ENCODE measurements at regions not wholly inside any gene's neighbourhood (a gene's known extent, or its start where the extent isn't known, plus 50 kb on each side); places are given as distances from the start of the nearest gene placed in this dataset.

GRCh38 chr12:125228519-125229260 lies 163.5 kb downstream of the AACS start:
- no peak for DNase-seq

- no peak for DNase-seq
Measured at GRCh38 chr12:125229878-125230530, 164.8 kb downstream of the AACS start.

DNA sequence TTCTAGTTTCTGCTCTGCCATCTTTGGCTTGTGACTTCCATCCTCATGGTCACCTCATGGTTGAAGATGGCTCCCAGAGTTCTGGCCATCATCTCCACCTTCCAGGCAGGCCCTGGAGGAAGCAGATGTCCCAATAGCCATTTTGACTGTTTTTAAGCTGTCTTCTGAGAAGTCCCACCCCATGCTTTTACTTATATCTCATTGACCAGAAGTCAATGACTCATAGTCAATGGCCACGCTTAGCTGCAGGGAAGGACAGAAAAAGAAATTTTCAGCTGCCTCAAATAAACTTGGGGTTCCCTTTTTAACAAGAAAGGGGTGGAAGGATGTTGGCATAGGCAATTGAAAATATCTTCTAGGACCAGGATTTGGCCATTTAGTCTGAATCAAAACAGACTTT lies 168.1 kb downstream of the AACS start:
- DNase-seq = no peak

- no peak for DNase-seq
Measured at GRCh38 chr12:125239563-125239962, 174.3 kb downstream of the AACS start.

- no peak for DNase-seq
Measured at GRCh38 chr12:125240717-125241116, 175.5 kb downstream of the AACS start.

DNA sequence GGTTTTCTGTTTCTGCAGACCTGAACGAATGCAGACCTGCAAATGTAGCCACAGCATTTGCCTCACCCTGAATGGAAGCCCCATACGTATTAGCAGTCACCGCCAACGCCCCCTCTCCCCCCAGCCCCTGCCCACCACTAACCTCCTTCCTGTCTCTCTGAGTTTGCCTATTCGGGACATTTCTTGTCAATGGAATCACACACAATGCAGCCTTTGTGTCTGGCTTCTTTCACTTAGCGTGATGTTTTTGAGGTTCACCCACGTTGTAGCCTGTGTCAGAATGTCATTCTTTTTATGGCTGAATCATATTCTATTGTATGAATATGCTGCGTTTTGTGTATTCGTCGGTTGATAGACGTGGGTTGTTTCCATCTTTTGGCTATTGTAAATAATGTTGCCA lies 178.6 kb downstream of the AACS start:
- DNase-seq = no peak

GRCh38 chr12:125244338-125244737 lies 179.1 kb downstream of the AACS start:
- DNase-seq = no peak

DNA sequence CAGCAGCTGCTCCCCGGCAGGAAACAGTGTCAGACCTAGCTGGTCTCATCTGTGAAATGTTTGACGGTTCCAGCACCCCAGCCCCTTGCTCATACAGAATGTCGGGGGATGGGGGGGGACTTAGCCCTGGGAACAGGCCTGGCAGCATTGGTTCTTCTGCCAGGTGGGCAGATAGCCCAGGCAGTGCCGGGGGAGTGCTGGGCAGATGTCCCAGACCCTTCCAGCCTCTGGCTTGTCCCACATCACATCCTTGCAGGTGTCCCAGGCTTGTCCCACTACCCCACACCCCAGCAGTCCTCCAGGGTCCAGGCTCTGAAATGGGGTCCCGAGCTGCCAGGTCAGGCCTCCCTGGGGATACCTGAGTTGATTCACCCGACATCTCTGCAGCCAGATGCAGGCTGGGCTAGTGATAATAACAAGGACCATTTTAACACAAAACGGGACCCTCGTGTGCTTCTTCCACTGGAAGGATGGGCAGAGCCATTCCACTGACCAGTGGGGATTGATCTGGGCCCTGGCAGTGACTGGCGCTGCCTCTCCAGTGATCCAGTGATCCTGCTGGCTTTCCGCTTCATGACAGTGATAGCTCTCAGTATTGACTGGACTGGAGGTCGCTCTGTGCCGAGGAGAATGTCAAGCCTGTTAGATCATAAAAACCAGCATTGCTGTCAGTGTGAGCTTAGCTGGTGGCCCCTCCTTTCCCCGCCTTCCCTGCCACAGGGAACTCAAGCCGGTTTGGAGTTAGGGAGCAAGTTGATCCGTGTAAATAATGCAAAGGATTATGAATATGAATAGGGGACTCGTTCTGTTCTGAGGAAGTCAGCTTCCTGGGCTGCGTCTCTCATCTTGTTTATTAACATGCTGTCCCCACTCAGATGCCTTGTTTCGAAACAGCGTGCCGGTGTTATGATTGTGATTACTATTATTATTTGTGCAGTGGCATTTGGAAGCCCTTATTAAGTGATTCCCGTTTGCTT lies 180.6 kb downstream of the AACS start:
- DNase-seq = no peak

DNA sequence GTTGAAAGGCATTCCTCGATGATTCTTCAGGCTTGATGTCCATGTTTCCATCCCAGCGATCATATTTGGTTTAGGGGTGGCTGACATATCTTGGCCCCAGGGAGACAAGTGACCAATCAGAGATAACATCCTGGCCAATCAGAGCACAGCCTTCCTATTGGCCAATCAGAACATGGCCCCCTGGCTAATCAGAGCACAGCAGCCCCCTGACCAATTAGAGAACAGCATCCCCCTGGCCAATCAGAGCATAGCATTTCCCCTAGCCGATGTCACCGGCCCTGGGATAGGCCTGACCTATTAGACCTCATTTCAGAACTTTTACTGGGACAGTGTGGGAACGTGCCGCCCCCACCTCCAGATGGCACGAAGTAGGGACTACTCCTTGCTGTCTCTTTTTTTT lies 182.2 kb downstream of the AACS start:
- no peak for DNase-seq

DNA sequence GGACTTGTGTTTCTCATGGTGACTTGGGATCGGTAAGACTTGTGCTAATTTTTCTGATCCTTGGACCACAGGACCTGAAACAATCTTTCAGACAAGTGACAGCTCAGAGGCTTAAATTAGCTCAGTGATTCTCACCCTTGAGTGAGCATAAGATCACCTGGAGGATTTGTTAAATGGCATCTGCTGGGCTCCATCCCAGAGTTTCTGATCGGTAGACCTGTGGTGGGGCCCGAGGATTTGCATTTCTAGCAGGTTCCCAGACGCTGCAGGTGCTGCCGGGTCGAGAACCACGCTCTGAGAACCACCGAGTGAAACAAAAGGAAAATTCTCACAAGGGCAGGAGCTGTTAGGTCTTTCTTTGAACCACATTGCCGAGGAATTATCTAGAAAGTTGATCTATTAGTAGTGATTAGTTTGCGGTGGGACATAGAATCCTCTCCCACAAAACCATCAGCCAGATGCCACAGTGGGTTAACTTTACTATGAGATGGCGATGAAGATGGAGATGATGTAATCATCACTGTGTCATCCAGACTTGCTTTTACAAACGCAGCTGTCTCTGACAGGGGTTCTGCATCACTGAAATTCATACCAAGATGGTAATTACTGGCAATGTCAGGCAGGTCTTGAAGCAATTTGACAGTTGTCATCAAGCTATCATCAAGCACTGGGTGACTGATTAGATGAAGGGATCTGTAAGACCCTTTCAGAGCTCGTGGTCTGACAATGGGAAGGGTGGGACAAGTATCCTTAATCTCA lies 184.0 kb downstream of the AACS start:
- no peak for DNase-seq

- no peak for DNase-seq
Measured at GRCh38 chr12:125249932-125250331, 184.7 kb downstream of the AACS start.

DNA sequence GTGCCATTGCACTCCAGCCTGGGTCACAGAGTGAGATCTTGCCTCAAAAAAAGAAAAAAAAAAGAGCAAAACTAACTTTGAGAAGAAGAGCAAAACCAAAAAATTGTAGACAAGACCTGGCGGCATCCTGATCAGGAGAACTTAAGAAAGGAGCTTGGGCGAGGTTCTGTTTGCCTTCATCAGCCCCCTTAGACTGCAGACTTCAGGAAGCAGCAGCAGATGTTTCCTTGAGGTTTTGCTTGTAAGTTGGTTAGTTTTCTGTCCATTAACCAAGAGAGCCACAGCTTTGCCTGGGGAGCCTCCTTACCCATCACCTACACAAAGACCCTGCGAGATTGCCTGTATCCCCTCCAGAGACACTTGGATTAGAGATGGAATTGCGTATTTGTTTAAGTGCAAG lies 189.0 kb downstream of the AACS start:
- no peak for DNase-seq

- DNase-seq = no peak
Measured at GRCh38 chr12:125254856-125255255, 189.6 kb downstream of the AACS start.

GRCh38 chr12:125255935-125256633 lies 190.8 kb downstream of the AACS start:
- no peak for DNase-seq

DNA sequence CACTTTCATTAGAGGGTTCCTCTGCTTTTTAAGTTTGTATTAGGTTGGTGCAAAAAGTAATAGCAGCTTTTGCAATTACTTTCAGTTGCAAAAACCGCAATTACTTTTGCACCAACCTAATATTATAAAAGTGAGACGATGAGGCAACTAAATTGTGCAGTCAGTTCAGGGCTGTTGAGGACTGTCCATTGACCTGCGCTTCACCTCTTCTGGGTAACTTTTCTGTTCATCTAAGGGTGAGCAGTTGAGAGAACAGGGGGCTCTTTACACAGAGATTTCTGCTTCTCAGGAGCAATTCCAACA lies 191.3 kb downstream of the AACS start:
- no peak for DNase-seq

GRCh38 chr12:125259178-125259867 lies 194.1 kb downstream of the AACS start:
- no peak for DNase-seq

DNA sequence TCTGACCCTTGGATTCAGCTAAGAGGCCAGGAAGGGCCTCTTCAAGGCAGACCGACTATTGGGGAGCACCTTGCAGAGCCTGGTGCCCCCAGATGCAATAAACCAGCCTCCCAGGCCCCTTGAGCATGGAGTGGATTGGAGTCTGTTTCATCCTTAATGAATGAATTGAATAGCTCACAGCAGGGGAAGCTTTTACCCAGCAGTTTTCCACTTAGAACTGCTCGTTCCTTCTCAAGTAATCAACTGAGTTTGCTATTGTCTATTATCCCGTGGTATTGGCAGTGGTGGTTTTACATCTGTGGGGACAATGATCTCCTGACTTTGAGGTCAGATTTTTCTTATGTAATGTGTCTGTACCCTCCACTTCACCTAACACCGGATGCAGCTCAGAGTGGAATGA lies 197.6 kb downstream of the AACS start:
- no peak for DNase-seq

GRCh38 chr12:125263385-125263784 lies 198.2 kb downstream of the AACS start:
- no peak for DNase-seq

DNA sequence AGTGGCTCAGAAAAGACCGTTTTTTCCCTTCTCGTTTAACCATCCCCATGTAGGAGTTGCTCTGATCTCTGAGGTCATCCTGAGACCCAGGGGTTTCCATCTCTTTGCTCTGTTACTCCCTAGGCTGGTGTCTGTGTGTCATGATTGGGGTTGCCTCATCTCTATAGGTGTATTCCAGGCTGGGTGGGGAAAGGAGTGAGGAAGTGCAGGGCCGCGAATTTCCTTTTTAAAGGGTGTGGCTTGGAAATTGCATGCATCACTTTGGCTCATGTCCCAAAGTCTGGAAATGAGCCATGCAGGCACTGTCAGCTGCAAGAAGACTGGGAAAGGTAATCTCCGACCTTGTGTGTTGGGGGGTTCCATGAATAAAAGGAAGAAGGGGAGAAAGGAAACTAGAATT lies 201.9 kb downstream of the AACS start:
- DNase-seq = no peak

DNA sequence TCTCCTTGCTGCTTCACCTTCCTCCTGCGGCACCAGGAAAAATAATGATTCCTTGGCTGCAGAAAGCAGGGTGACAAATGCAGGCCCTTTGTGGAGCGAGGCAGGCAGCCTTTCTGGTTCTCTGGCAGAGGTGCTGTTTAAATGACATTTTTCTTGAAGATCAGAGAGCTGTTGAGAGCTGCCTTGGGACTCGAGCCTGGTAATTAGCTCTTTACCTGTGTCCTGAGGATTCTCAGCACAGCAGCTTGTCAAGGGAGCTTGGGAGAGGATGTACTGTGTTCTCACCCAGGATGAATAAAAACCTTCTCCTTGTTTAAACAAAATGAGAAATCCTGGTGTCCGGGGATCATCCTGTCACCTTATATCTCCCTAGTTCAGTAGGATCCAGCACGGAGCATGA lies 204.0 kb downstream of the AACS start:
- no peak for DNase-seq

GRCh38 chr12:125271892-125272291 lies 206.7 kb downstream of the AACS start:
- DNase-seq = no peak
